Kidney (tissue), 13 donors: ENCODE measurements at regions not wholly inside any gene's neighbourhood (a gene's known extent, or its start where the extent isn't known, plus 50 kb on each side); places are given as distances from the start of the nearest gene placed in this dataset.

Experiments used
- DNase-seq, 5 donors: peaks; one replicate each; pipeline ENCODE4 v3.0.0-alpha.2; 2013 to 2020
- FAIRE-seq: peaks from 2 replicates; lab custom pipeline; 2012; peaks lifted over from hg19 to GRCh38; lab: Jason Lieb, UNC
- H3K27ac ChIP-seq, 2 donors: one replicate each; pipeline ENCODE4 v1.7.0; 2013; ENCODE audit warnings: low read depth in 2 of 2, low read length in 2 of 2, inconsistent platforms in 1 of 2
- H3K27me3 ChIP-seq: one replicate; pipeline ENCODE4 v1.7.1; 2013; ENCODE audit warnings: low read length, inconsistent platforms; ENCODE audit not compliant: control insufficient read depth, insufficient read depth
- H3K36me3 ChIP-seq, 3 donors: one replicate each; pipeline versions ENCODE4 v1.7.0 to v1.7.1; 2013; ENCODE audit warnings: low read length in 3 of 3, control low read depth in 1 of 3, inconsistent platforms in 1 of 3; ENCODE audit not compliant: insufficient read depth in 3 of 3, control insufficient read depth in 2 of 3
- H3K4me1 ChIP-seq, 3 donors: one replicate each; pipeline versions ENCODE4 v1.7.0 to v1.7.1; 2013; ENCODE audit warnings: low read length in 3 of 3, inconsistent platforms in 1 of 3, low read depth in 1 of 3; ENCODE audit not compliant: control insufficient read depth in 2 of 3, insufficient read depth in 2 of 3
- H3K4me3 ChIP-seq, 3 donors: one replicate each; pipeline versions ENCODE4 v1.7.0 to v1.8.1; 2013; ENCODE audit warnings: low read length in 3 of 3, control low read depth in 1 of 3, inconsistent platforms in 1 of 3
- H3K9ac ChIP-seq, 3 donors: one replicate each; pipeline versions ENCODE4 v1.7.0 to v1.7.1; 2013; ENCODE audit warnings: low read length in 3 of 3, control low read depth in 1 of 3, inconsistent platforms in 1 of 3
- H3K9me3 ChIP-seq, 3 donors: one replicate each; pipeline versions ENCODE4 v1.7.0 to v1.7.1; 2013; ENCODE audit warnings: low read length in 3 of 3, control low read depth in 1 of 3, inconsistent platforms in 1 of 3; ENCODE audit not compliant: control insufficient read depth in 2 of 3, insufficient read depth in 1 of 3
- intact Hi-C: fragments of 100-400 bp; cut with DNase I; formaldehyde crosslinking; loops from one replicate; pipeline ENCODE4 v1.11.1; 2022
- TF ChIP-seq, protein P1 (sequence below): IDR thresholded peaks from 3 replicates; pipeline ENCODE4 v1.5.1; 2012; ENCODE audit warnings: mild to moderate bottlenecking, moderate library complexity, borderline replicate concordance; ENCODE audit not compliant: insufficient read depth; ENCODE audit errors: extremely low read depth
- donor health status: control.
- donor health status: control.
- donor health status: control.
- donor health status: control.
- donor health status: control.
- donor health status: DM: yes; HTN: yes; CAD: no.
- donor health status: Normal renal cell carcinoma (clear cell type).

DNA sequence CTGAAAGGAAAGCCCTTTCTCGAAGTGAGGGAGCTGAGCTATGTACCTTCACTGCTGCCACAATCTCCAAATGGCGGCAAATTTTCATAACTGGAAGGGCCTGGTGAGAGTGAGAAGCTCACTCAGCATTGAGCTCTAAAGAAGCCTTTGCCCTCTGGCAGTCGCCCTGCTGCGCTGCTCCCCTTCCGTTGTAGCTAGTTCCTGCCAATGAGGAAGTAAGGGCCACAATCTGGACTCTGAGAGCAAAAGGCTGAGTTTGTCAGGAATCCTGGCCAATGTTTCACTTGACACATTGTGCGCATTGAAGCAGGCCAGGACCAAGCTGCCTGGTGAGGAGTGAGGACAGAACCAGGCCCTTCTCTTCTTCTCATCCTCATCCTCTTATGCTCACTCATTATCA lies 579.5 kb downstream of the PDCD6IP start:
- Histone ChIP-seq H3K27ac (no peak overlapping the region), H3K4me3 (no peak overlapping the region), H3K9ac (no peak overlapping the region), H3K9me3 (no peaks in the 10 kb centered on the region), H3K4me1 (peaks cover 0 to 3% (median 2%) of the 10 kb centered on the region in 3 donors), H3K27me3 (no peaks in the 10 kb centered on the region), H3K36me3 (no peaks in the 10 kb centered on the region)
- TF ChIP-seq, protein P1, sequence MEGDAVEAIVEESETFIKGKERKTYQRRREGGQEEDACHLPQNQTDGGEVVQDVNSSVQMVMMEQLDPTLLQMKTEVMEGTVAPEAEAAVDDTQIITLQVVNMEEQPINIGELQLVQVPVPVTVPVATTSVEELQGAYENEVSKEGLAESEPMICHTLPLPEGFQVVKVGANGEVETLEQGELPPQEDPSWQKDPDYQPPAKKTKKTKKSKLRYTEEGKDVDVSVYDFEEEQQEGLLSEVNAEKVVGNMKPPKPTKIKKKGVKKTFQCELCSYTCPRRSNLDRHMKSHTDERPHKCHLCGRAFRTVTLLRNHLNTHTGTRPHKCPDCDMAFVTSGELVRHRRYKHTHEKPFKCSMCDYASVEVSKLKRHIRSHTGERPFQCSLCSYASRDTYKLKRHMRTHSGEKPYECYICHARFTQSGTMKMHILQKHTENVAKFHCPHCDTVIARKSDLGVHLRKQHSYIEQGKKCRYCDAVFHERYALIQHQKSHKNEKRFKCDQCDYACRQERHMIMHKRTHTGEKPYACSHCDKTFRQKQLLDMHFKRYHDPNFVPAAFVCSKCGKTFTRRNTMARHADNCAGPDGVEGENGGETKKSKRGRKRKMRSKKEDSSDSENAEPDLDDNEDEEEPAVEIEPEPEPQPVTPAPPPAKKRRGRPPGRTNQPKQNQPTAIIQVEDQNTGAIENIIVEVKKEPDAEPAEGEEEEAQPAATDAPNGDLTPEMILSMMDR, result no peak
- intact Hi-C loops, result no loop called here
- no peak for FAIRE-seq
- no peak for DNase-seq

DNA sequence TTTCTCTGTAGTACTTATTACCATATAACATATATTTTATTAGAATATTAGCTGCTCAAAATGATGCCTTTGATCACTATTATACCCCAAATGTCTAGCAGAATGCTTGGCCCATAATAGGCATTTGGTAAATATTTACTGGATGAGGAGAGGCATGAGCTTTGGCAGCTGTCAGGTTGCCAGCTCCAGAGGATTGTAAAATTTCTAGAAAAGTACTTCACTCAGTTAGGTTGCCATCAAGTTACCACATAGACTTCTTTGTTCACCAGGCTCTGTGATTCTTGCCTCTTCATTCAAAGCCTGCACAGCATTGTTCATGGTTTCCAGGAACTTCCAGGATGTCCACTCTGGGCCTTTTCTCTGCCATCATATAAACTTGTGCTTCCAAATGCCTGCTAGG lies 582.8 kb downstream of the PDCD6IP start:
- Histone ChIP-seq H3K4me3 (no peak overlapping the region), H3K27me3 (no peaks in the 10 kb centered on the region), H3K27ac (no peak overlapping the region), H3K4me1 (peaks cover 0 to 3% (median 2%) of the 10 kb centered on the region in 3 donors), H3K36me3 (no peaks in the 10 kb centered on the region), H3K9me3 (no peaks in the 10 kb centered on the region), H3K9ac (no peak overlapping the region)
- DNase-seq, result no peak
- intact Hi-C loops, result no loop called here
- TF ChIP-seq, protein P1, result no peak
- no peak for FAIRE-seq

DNA sequence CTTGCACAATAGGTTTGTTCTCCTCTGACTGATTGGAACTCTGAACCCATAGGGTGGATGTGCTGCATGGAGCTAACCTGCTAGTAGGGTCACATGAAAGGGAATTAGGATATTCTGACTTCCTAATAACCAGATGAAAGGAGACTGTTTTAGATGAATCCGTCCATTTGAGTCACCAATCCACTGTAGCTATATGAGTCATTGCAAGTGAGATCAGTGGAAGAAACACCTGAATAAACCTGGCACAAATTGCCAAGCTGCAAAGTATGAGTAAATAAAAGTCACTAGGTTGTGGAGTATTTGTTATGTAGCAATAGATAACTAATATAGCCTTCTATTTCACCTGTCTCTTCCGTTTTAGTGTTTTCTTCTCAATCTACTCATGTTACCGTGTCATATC lies 584.4 kb downstream of the PDCD6IP start:
- Histone ChIP-seq H3K4me1 (peaks cover 0 to 2% (median 0%) of the 10 kb centered on the region in 3 donors), H3K4me3 (no peak overlapping the region), H3K27me3 (no peaks in the 10 kb centered on the region), H3K9me3 (no peaks in the 10 kb centered on the region), H3K36me3 (no peaks in the 10 kb centered on the region), H3K9ac (no peak overlapping the region), H3K27ac (no peak overlapping the region)
- FAIRE-seq (no peak), DNase-seq (no peak)
- intact Hi-C loops, result no loop called here
- TF ChIP-seq, protein P1, result no peak

DNA sequence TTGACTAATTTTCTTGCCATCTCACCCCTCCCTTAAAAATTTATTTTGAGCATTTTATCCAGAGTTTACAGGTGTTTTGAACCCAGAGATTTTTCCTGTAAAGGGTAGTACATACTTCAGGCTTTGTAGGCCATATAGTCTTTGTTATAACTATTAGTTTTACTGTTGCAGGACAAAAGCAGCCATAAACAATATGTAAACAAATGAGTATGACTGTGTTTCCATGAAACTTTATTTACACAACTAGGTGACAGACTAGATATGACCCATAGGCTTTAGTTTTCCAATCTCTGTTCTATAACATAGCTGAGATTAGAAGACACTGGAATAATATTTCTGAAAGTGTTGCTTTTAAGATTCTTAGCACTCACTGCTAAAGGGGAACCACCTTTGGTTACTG lies 587.9 kb downstream of the PDCD6IP start:
- TF ChIP-seq, protein P1, result no peak
- DNase-seq, result no peak
- intact Hi-C loops, result no loop called here
- FAIRE-seq, result no peak
- Histone ChIP-seq H3K4me1 (no peaks in the 10 kb centered on the region), H3K27me3 (no peaks in the 10 kb centered on the region), H3K36me3 (no peaks in the 10 kb centered on the region), H3K27ac (no peak overlapping the region), H3K4me3 (no peak overlapping the region), H3K9ac (no peak overlapping the region), H3K9me3 (no peaks in the 10 kb centered on the region)
